T-helper 1 cell treated with Interleukin-12 subunit alpha and Interleukin-12 subunit beta and Interleukin-4 antibody, amounts not matched to agents 30 ng/mL and 1 ng/mL, for 36 hours (primary cell): ENCODE measurements at regions not wholly inside any gene's neighbourhood (a gene's known extent, or its start where the extent isn't known, plus 50 kb on each side); places are given as distances from the start of the nearest gene placed in this dataset.
"Not testable (repeated sequence)": the region's sequence is repeated elsewhere in the genome, so short reads cannot be mapped to it uniquely, and the experiment has no call there.

Experiments used
- intact Hi-C: fragments of 100-400 bp; cut with micrococcal nuclease; formaldehyde crosslinking; loops from one replicate; pipeline ENCODE4 v1.15.1; 2024

- intact Hi-C loops = no loop called here
Measured at GRCh38 chr10:81101062-81101461, 563.4 kb downstream of the SH2D4B start.

- intact Hi-C loops = no loop called here
Measured at GRCh38 chr10:81104494-81104893, 566.8 kb downstream of the SH2D4B start.

GRCh38 chr10:81108516-81109199 lies 571.0 kb downstream of the SH2D4B start:
- intact Hi-C loops = no loop called here

GRCh38 chr10:81109200-81109752 lies 571.6 kb downstream of the SH2D4B start:
- intact Hi-C loops = no loop called here

- intact Hi-C loops = no loop called here
Measured at GRCh38 chr10:81116201-81116600, 578.5 kb downstream of the SH2D4B start.

GRCh38 chr10:81116990-81117389 lies 579.3 kb downstream of the SH2D4B start:
- intact Hi-C loops = no loop called here

- intact Hi-C loops = no loop called here
Measured at GRCh38 chr10:81127931-81128330, 590.2 kb downstream of the SH2D4B start.

- intact Hi-C loops = no loop called here
Measured at GRCh38 chr10:81130014-81130413, 592.3 kb downstream of the SH2D4B start.

- intact Hi-C loops = no loop called here
Measured at GRCh38 chr10:81135851-81136250, 598.1 kb downstream of the SH2D4B start.

- intact Hi-C loops = no loop called here
Measured at GRCh38 chr10:81136261-81136660, 598.6 kb downstream of the SH2D4B start.

GRCh38 chr10:81145975-81146374 lies 608.3 kb downstream of the SH2D4B start:
- intact Hi-C loops = no loop called here

- intact Hi-C loops = no loop called here
Measured at GRCh38 chr10:81146436-81146835, 608.7 kb downstream of the SH2D4B start.

GRCh38 chr10:81152656-81153055 lies 615.0 kb downstream of the SH2D4B start:
- intact Hi-C loops = no loop called here

GRCh38 chr10:81157681-81158080 lies 620.0 kb downstream of the SH2D4B start:
- intact Hi-C loops = no loop called here

- intact Hi-C loops = loop anchor here (10.0 kb wide), 1 partner anchor 793 kb away; no protein-coding TSS in a partner anchor
Measured at GRCh38 chr10:81177651-81178244, 640.0 kb downstream of the SH2D4B start.

GRCh38 chr10:81179324-81179723 lies 641.6 kb downstream of the SH2D4B start:
- intact Hi-C loops = loop anchor here (10.0 kb wide), 1 partner anchor 795 kb away; no protein-coding TSS in a partner anchor

GRCh38 chr10:81179805-81180452 lies 642.2 kb downstream of the SH2D4B start:
- intact Hi-C loops = loop anchor here (1.0 to 10.0 kb wide), 2 partner anchors 481 to 795 kb away; no protein-coding TSS in a partner anchor

GRCh38 chr10:81182296-81182695 lies 644.6 kb downstream of the SH2D4B start:
- intact Hi-C loops = no loop called here

GRCh38 chr10:81192221-81192788 lies 654.6 kb downstream of the SH2D4B start:
- intact Hi-C loops = no loop called here

GRCh38 chr10:81200801-81201200 lies 663.1 kb downstream of the SH2D4B start:
- intact Hi-C loops = no loop called here

GRCh38 chr10:81207359-81207758 lies 667.6 kb upstream of the NRG3 start:
- intact Hi-C loops = not testable (repeated sequence)

GRCh38 chr10:81213370-81213769 lies 661.6 kb upstream of the NRG3 start:
- intact Hi-C loops = no loop called here
